ENCODE measurements at regions not wholly inside any gene's neighbourhood (a gene's known extent, or its start where the extent isn't known, plus 50 kb on each side); places are given as distances from the start of the nearest gene placed in this dataset.

DNA sequence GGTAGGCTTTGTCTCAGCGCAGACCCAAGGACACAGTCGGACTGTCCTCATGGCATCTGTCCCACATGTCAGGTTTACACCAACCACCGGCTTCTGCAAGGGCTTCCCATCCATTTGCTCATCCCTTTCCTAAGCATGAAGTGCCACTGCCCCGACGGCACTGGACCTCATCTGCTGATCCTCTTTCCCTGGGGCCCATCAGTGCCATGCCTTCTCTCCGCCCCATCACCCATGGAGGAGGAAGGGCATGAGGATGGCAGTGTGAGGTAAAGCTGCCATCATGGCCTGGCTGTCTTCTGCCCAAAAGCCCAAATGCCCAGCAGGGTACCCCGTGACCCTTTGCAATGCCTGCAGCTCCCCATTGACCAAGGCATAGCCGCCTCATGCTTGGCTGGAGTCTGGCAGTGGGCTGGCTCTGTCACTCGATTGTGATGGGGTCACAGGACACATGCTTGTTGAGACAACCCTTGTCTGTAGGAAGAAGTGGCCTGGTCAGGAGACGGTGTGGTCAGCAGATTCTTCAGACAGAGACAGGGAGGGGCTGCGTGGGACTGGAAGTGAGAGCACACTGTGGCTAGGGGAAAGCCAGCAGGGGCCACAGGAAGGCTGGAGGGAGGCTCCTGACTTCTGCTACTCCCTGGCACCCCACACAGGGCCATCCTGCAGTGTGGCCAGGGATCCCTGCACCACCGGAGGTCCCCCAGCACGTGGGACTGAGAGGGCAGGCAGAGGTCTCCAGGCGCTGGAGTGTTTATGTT, 493.7 kb upstream of the HS6ST1 start:
- intact Hi-C loops (cut with micrococcal nuclease), result no loop called here

DNA sequence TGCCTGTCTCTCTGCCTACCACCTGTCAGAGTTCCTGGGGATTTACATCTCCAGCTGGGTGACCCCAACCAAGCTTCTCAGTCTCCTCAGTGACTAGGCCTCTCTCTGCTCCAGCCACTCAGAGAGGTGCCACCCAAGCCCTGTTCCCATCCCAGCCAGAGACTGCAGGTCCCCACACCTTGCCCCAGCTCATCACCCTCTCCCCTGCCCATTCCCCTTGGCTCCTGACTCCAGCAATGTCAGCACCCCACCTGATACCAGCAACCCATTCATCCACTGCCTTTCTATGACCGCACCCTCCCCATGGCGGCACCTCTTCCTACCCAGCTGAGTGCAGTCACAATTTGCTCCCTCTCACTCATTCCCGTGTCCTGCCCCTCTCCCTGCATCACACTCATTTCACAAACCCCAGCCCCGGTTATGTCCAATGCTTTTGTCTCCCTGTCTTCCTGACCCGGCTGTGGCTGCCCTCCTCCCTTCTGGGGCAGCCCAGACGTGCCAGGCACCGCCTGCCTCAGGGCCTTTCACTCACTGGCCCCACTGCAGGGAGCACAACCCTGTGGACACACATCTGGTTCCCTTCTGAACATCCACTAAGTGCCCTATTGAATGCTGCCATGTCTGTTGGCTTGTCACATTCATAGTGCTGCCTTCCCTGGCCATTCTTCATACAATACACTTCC, 494.8 kb upstream of the HS6ST1 start:
- Histone ChIP-seq H3K9me3 (ENCODE audit: low read length) (no peaks in the 10 kb centered on the region), H3K36me3 (ENCODE audit: low read depth, low read length) (no peaks in the 10 kb centered on the region), H3K9me2 (replicated peaks; ENCODE audit: low read length) (no peaks in the 10 kb centered on the region), H3K79me2 (ENCODE audit: low read length) (no peaks in the 10 kb centered on the region), H3K4me3 (ENCODE audit: low read length) (no peak overlapping the region), H3K27ac (ENCODE audit: low read length) (no peak overlapping the region), H3K27me3 (ENCODE audit: low read length) (peaks cover 8% of the 10 kb centered on the region; the same call in 1 of the 2 replicates), H3K4me1 (ENCODE audit: insufficient read depth, low read length) (no peaks in the 10 kb centered on the region), H3K9ac (ENCODE audit: low read length) (no peak overlapping the region), H3F3A (ENCODE audit: low read length, unreplicated experiment) (no peaks in the 10 kb centered on the region), H3K4me2 (ENCODE audit: low read length) (no peak overlapping the region), H2AFZ (ENCODE audit: low read length) (no peak overlapping the region), H4K20me1 (ENCODE audit: low read length) (no peaks in the 10 kb centered on the region)
- no peak for TF ChIP-seq EZH2 (IDR thresholded peaks at IDR 0.05; ENCODE audit: low read length, unreplicated experiment)
- no peak for TF ChIP-seq EZH2phosphoT487 (IDR thresholded peaks at IDR 0.05; ENCODE audit: borderline replicate concordance, low read length)
- no peak for TF ChIP-seq CTCF (conservative IDR thresholded peaks at IDR 0.05; ENCODE audit: low read depth, low read length)
- ChIA-PET POLR2A (ENCODE audit: unreplicated experiment) (no interaction called here), CTCF (no interaction called here)
- intact Hi-C loops (cut with micrococcal nuclease), result no loop called here
- no peak for ATAC-seq
- DNase-seq, result no peak
- BruUV-seq (replicated peaks), result no TSS peak

More for the DNA sequence above, 493.7 kb upstream of the HS6ST1 start:
- no peak for ATAC-seq
- ChIA-PET CTCF (no interaction called here), POLR2A (ENCODE audit: unreplicated experiment) (no interaction called here)
- Histone ChIP-seq H2AFZ (ENCODE audit: low read length) (no peak overlapping the region), H3K79me2 (ENCODE audit: low read length) (no peaks in the 10 kb centered on the region), H3K4me3 (ENCODE audit: low read length) (no peak overlapping the region), H3K9me2 (replicated peaks; ENCODE audit: low read length) (no peaks in the 10 kb centered on the region), H3K4me2 (ENCODE audit: low read length) (no peak overlapping the region), H3K9ac (ENCODE audit: low read length) (no peak overlapping the region), H3K27ac (ENCODE audit: low read length) (no peak overlapping the region), H4K20me1 (ENCODE audit: low read length) (no peaks in the 10 kb centered on the region), H3F3A (ENCODE audit: low read length, unreplicated experiment) (no peaks in the 10 kb centered on the region), H3K27me3 (ENCODE audit: low read length) (no peaks in the 10 kb centered on the region; the same call in 1 of the 2 replicates), H3K36me3 (ENCODE audit: low read depth, low read length) (no peaks in the 10 kb centered on the region), H3K9me3 (ENCODE audit: low read length) (no peaks in the 10 kb centered on the region), H3K4me1 (ENCODE audit: insufficient read depth, low read length) (no peaks in the 10 kb centered on the region)
- no peak for DNase-seq
- no TSS peak for BruUV-seq (replicated peaks)
- TF ChIP-seq EZH2phosphoT487 (IDR thresholded peaks at IDR 0.05; ENCODE audit: borderline replicate concordance, low read length) (no peak), EZH2 (IDR thresholded peaks at IDR 0.05; ENCODE audit: low read length, unreplicated experiment) (no peak), CTCF (conservative IDR thresholded peaks at IDR 0.05; ENCODE audit: low read depth, low read length) (no peak)

- Histone ChIP-seq H3F3A (ENCODE audit: low read length, unreplicated experiment) (no peaks in the 10 kb centered on the region), H3K9me2 (replicated peaks; ENCODE audit: low read length) (no peaks in the 10 kb centered on the region), H3K36me3 (ENCODE audit: low read depth, low read length) (no peaks in the 10 kb centered on the region), H3K4me2 (ENCODE audit: low read length) (no peak overlapping the region), H3K4me1 (ENCODE audit: insufficient read depth, low read length) (no peaks in the 10 kb centered on the region), H3K9me3 (ENCODE audit: low read length) (no peaks in the 10 kb centered on the region), H3K79me2 (ENCODE audit: low read length) (no peaks in the 10 kb centered on the region), H3K27me3 (ENCODE audit: low read length) (peaks cover 13% of the 10 kb centered on the region; the same call in 1 of the 2 replicates), H2AFZ (ENCODE audit: low read length) (no peak overlapping the region), H4K20me1 (ENCODE audit: low read length) (no peaks in the 10 kb centered on the region), H3K9ac (ENCODE audit: low read length) (no peak overlapping the region), H3K4me3 (ENCODE audit: low read length) (no peak overlapping the region), H3K27ac (ENCODE audit: low read length) (no peak overlapping the region)
- TF ChIP-seq CTCF (conservative IDR thresholded peaks at IDR 0.05; ENCODE audit: low read depth, low read length), result no peak
- TF ChIP-seq EZH2phosphoT487 (IDR thresholded peaks at IDR 0.05; ENCODE audit: borderline replicate concordance, low read length), result no peak
- no peak for TF ChIP-seq EZH2 (IDR thresholded peaks at IDR 0.05; ENCODE audit: low read length, unreplicated experiment)
- no TSS peak for BruUV-seq (replicated peaks)
- no peak for ATAC-seq
- intact Hi-C loops (cut with micrococcal nuclease), result no loop called here
- DNase-seq, result no peak
- CTCF ChIA-PET, result no interaction called here
- POLR2A ChIA-PET (ENCODE audit: unreplicated experiment), result no interaction called here
Measured at GRCh38 chr2:128815248-128815647, 496.6 kb upstream of the HS6ST1 start.
